Stimulated activated CD4-positive, alpha-beta T cell treated with anti-CD3 and anti-CD28 coated beads, TNF-alpha, amount 100 ng/mL, for 4 hours (primary cell): ENCODE measurements at regions not wholly inside any gene's neighbourhood (a gene's known extent, or its start where the extent isn't known, plus 50 kb on each side); places are given as distances from the start of the nearest gene placed in this dataset.

ENCODE experiments used
- DNase-seq, 3 experiments: peaks; one replicate each; pipeline ENCODE4 v3.0.0-alpha.2; 2020; ENCODE audit warnings: low read depth in 3 of 3

GRCh38 chr4:138562544-138562991 is 320.4 kb upstream of the SLC7A11 start:
- no peak for DNase-seq

- no peak for DNase-seq
Measured at GRCh38 chr4:138561906-138562305, 319.8 kb upstream of the SLC7A11 start.

DNA sequence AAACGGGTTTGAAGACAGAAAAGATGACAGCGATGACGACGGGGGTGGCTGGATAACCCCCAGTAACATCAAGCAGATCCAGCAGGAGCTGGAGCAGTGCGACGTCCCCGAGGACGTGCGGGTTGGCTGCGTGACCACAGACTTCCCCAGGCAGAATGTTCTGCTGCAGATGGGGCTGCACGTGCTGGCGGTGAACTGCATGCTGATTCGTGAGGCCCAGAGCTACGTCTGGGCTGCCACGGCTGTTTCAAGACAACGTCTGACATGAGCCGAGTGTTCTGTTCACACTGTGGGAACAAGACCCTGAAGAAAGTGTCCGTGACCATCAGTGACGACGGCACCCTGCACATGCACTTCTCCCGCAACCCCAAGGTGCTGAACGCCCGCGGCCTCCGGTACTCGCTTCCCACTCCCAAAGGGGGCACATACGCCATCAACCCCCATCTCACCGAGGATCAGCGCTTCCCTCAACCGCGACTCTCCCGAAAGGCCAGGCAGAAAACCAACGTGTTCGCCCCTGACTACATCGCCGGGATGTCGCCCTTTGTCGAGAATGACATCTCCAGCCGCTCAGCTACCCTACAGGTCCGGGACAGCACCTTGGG is 319.2 kb upstream of the SLC7A11 start:
- no peak for DNase-seq

DNA sequence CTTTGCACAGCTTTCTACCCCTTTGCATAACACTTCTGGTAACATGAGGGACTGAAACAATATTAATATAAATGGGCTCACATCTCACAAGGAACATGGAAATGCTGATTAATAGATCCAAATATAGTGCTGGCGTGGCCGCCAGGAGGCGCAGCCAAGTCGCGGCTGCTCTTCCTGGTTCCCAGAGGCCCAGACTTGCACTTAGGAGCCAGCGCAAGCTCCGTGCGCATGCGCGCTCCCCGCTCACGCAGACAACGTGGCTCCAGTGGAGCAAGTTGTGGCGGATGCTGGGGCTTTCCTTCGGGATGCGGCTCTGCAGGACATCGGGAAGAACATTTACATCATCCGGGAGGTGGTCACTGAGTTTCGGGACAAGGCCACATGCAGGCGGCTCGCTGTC is 318.3 kb upstream of the SLC7A11 start:
- DNase-seq: no peak

- DNase-seq: no peak
Measured at GRCh38 chr4:138558886-138559285, 316.7 kb upstream of the SLC7A11 start.

DNA sequence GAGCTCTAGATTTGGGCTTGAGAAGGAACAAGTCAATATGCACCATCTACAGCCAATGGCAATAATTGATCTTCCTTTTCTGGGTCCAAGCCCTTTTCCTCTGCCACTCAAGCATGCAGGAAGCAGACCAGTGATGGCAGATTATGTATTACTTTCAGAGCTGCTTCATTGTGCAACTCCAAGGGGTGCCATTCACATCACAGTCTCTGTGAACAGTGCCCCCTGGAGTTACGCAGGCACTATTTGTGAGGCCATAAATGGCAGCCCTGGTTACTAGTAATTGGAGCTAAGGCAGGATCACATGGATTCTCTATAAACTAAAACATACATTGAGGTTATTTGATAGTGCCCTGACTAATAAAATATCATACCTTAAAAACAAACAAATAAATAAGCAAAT is 313.4 kb upstream of the SLC7A11 start:
- no peak for DNase-seq

DNA sequence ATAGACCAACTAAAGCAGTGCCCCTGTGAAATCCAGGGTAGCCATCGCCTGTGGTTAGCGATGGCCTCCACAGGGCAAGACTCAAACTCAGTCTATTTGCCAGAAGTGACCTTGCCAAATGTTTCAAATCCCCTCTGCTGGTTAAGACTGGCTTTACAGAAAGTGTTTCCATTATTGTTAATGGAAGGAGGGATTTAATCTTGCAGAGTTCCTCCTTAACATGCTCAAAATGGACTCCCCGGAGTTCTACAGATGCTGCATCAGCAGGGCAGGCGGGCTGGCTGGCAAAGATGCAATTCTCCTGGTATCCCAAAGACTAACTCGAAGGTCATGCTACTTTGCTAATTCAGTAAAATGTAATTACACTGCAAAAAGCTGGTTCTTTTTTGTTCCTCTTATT is 313.0 kb upstream of the SLC7A11 start:
- DNase-seq: no peak

GRCh38 chr4:138553001-138553845 is 311.1 kb upstream of the SLC7A11 start:
- DNase-seq: no peak

GRCh38 chr4:138542191-138542776 is 300.1 kb upstream of the SLC7A11 start:
- no peak for DNase-seq

DNA sequence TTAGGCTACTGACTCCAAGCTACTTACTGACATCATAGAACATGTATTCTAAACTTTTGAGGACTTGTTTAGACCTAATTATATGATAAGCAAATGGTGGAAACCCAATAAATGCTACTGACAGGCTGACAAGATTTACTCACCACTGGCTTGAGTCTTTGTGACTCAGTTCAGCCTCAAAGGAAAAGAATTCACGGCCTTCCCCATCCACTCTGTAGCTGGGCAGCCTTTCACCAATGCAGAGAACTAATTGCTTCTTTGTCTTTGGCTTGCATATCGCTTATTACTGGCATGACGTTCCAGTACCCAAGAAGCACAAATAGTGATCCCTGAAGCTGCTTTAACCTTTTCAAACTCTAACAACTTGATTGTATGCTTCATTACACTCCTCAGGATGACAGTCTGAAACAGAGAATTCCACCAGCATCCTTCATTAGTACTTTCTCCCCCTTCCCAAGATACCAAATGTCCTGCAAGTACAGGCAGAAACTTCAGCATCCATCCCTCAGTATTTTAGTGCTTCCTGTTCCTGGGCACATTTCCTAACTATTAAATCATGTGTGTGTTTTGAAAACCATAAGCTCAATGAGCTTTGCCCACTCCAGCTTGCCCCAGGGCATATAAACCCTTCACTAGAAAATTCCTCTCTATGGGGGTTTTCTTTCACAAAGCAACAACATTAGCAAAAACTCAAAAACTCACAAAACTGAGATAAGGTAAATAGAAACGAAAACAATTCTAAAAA is 298.1 kb upstream of the SLC7A11 start:
- DNase-seq: no peak

DNA sequence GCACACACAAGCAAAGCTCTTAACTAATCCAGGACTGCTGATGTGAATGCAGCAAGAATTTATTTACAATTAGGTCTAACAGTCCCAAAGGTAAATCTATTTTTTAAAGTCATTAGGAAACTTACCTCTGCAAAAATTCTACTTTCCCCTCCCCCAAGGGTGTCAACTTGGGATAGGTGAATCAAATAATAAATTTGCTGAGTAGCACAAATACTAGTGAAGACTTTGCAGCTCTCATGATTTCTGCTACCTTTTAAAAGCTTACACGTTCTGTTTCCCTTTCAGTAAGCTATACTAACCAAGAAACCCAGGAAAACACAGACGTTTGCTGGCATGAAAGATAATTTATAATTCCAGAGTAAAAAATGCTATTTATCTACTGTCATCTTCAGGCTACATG is 296.6 kb upstream of the SLC7A11 start:
- DNase-seq: no peak

DNA sequence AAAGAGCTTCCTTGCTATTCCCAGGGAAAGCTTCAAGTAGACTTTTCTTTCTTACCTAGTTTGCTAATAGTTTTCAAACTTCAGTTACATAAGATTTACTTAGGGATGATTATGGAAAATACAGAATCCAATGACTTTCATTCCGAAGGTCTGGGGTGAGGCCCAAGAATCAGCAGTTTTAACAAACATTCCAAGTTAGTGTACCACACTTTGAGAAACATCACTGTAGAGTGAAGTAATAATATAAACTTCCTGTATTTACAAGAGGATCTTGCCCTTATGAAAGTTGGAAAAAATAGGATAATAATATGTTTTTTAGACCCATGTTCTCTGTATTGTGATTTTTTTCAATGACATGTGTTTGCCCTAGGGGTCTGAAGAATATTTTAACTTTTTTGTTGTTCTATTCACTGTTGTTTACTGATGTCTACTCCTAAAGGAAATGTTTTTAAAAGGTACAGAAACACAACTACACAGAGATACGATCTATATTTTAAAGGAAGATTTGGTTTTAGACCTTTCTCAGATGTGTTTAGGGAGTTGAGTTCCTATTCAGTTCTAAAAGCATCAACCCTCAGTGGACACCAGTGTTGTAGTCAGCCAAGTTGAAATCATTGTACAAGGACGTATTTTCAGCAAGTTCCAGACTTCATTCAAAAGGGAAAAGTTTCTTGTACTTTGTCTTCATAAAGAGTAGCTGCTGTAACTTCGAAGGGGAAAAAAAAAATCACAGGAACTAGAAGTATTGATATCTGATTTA is 295.8 kb upstream of the SLC7A11 start:
- DNase-seq: no peak

GRCh38 chr4:138535316-138535715 is 293.2 kb upstream of the SLC7A11 start:
- no peak for DNase-seq

GRCh38 chr4:138522366-138522765 is 280.2 kb upstream of the SLC7A11 start:
- DNase-seq: no peak

GRCh38 chr4:138521809-138522208 is 279.7 kb upstream of the SLC7A11 start:
- DNase-seq: no peak

DNA sequence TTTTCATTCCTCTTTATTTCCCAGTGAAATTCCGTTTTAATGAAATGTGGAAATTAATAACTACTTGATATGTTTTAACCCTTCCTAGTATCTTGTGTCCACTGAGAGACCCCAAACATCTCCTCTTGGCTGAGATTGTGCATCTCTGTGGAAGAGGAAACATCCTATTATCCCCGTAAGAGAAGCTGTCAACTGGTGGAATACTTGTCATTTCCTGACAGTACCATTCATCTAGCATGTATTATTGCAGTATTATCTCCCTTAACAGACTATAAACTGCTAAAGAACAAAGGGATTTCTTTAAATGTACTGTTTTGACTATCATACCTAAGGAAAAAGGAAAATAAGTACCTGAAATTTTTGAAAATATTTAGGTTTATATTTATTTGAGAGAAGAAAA is 277.3 kb upstream of the SLC7A11 start:
- DNase-seq: no peak

DNA sequence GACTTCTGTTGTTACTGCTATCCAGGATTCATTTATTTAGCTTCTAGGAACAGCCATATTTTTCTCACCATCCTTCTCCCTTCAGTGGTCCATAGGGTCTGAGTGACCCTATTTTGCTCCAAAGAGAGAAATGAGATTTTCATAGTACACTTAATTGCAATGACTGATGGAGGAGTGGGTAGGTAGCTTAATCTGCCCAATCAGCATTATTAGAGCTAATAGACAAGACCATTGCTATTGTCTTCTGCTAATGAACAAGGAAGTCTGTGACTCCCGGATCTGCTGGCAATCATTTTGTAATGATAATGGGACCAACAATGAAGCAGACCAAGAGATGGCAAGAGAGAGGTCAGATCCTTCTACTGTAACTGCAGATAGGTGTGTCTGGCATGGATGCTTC is 271.4 kb upstream of the SLC7A11 start:
- DNase-seq: no peak

DNA sequence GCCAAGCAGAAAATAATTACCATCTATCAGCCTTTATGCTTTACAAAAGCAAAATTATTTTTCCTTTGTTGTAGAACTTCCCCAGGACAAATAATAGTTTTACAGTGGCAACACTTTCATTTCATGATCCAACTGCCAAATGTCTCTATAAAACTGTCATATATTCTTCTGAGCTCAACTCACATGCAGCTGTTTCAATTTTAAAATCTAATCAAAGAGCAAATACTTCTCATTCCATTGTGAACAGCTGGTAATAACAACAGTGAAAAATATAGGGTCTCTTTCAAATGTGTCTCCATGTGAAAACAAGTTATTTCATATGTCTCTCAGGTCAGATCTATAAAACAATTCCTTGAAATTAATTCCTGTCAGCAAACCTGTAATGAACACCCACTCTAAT is 270.6 kb upstream of the SLC7A11 start:
- DNase-seq: no peak

- DNase-seq: no peak
Measured at GRCh38 chr4:138510053-138510452, 267.9 kb upstream of the SLC7A11 start.

DNA sequence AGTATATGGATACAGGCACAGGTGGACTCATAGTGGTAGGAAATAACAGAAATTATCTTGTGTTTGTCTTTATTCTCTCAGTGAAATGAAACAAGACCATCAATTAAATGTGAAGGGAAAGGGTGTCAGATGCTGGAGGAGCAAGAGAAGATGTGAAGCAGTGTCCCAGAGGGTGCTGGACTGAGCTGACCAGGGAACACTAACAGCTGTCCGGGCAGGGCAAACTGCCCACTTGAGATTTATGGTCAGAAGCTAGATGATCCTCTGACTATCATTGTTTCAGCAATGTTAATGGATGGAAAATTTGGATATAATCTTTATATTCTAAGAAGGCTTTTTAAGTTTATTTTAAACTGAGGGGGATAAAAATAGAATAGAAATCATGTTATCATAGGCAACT is 267.2 kb upstream of the SLC7A11 start:
- no peak for DNase-seq

GRCh38 chr4:138507522-138507921 is 265.4 kb upstream of the SLC7A11 start:
- no peak for DNase-seq

DNA sequence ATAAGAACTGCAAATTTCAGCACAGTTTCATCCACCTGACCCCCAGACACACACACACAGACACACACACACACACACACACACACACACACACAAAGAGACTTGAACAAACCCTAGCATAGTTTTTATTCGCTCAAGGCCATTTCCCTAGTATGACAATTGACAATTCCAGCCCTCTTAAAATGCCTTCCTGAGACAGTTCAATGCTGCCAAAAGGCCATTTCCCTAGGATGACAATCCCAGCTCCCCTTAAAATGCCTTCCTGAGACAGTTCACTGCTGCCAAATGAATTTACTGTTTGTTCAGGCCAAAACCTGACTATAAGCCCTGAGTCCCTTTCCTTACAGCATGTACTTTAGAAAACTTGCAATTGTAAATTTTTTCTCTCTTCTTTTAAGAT is 259.5 kb upstream of the SLC7A11 start:
- no peak for DNase-seq
